ENCODE measurements at regions not wholly inside any gene's neighbourhood (a gene's known extent, or its start where the extent isn't known, plus 50 kb on each side); places are given as distances from the start of the nearest gene placed in this dataset.

DNA sequence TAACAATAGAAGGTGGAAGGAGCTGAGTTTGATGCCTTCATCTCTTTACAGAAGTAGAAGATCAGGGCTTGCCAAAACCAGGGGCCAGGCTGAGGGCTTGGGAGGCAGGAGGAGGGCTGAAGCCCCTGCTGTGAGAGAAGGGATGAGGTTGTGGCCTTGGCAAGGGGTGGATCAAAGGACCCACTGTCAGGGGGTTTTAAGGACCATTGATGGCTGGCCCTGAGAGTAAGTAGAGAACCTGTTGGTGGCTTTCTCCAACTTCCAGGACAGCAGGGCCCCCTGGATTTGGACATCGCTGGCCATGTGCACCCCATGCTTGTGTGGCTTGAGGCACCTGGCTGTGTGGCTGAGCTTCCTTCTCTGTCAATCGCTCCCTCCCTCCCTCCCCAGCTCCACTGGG, 927.7 kb downstream of the TBC1D22A start:
- TF ChIP-seq GATA2 (IDR thresholded peaks at IDR 0.05; ENCODE audit: low read depth, low read length) (no peak), GATA3 (IDR thresholded peaks at IDR 0.05; ENCODE audit: low read depth, low read length) (no peak)
